HUES48 (cell line): ENCODE measurements at regions not wholly inside any gene's neighbourhood (a gene's known extent, or its start where the extent isn't known, plus 50 kb on each side); places are given as distances from the start of the nearest gene placed in this dataset.
A peak's percentile ranks its signal among the peaks of the same experiment; 100 is the strongest.

Source experiments
- H3K27ac ChIP-seq: one replicate; pipeline ENCODE4 v1.7.0; 2013; ENCODE audit warnings: low read depth, low read length, inconsistent platforms
- H3K27me3 ChIP-seq: 2 replicates; pipeline ENCODE4 v1.6.1; 2013; ENCODE audit warnings: mild to moderate bottlenecking, low read length; ENCODE audit not compliant: control insufficient read depth, insufficient read depth
- H3K36me3 ChIP-seq: 2 replicates; pipeline ENCODE4 v1.6.1; 2013; ENCODE audit warnings: low read length; ENCODE audit not compliant: control insufficient read depth, insufficient read depth
- H3K4me1 ChIP-seq: 2 replicates; pipeline ENCODE4 v1.6.1; 2013; ENCODE audit warnings: mild to moderate bottlenecking, low read length; ENCODE audit not compliant: control insufficient read depth, insufficient read depth
- H3K4me3 ChIP-seq: 2 replicates; pipeline ENCODE4 v1.5.1; 2013; ENCODE audit warnings: mild to moderate bottlenecking, low read depth, low read length
- H3K9ac ChIP-seq: 2 replicates; pipeline ENCODE4 v1.6.1; 2013; ENCODE audit warnings: mild to moderate bottlenecking, low read depth, low read length, moderate library complexity
- H3K9me3 ChIP-seq: 2 replicates; pipeline ENCODE4 v1.6.1; 2013; ENCODE audit warnings: low read length; ENCODE audit not compliant: control insufficient read depth, insufficient read depth

DNA sequence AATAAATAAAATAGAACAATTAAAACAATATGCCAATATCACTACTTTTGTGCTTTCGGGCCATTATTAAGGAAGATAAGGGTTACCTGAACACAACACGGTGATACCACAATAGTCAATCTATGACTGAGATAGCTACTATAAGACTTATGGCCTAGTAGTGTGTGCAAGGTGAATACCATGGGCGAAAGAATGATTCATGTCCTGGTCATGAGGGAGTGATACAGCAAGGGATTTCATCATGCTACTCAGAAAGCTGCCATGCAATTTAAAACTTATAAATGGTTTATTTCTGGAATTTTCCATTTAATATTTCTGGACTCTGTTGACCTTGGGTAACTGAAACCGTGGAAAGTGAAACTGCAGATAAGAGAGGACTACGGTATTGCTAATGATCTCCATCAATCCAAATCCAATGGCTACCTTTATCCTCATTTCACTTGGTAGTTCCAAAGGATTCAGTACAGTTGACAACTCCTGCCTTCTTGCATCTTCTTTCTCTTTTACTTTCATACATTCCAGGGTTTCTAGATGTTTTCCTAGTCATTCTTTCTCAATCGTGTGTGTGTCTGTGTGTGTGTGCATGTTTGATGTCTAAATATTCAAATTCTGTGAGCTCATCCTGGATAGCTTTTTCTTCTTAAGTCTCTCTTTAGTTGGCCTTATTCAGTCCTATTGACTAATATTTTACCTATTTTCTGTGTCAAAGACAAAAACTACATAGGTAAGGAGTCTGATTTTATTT lies 100.5 kb upstream of the MAGI2 start:
- no peak overlapping the region for H3K4me3 ChIP-seq
- no peaks in the 10 kb centered on the region for H3K9me3 ChIP-seq
- H3K9ac ChIP-seq = no peak overlapping the region
- no peaks in the 10 kb centered on the region for H3K27me3 ChIP-seq
- no peaks in the 10 kb centered on the region for H3K4me1 ChIP-seq
- no peaks in the 10 kb centered on the region for H3K36me3 ChIP-seq
- no peak overlapping the region for H3K27ac ChIP-seq

DNA sequence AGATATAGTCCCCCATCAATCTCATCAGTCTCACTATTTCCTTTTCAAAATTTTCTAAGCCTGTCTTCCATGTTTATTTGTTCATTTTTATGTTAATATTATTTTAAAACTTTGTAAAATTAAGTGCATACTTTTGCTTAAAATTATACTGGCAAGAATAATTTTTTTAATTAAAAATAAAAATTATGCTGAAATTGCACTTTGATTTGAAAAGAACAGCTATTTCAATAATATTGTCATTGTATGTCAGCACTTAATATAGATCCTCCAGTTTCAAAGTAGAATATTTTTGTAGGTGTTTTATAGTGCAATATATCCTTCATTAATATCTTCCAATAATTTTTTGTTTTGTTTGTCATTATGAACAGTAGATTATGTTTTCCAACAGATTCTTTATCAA lies 99.0 kb upstream of the MAGI2 start:
- Histone ChIP-seq H3K27ac (no peak overlapping the region), H3K4me3 (no peak overlapping the region), H3K4me1 (no peaks in the 10 kb centered on the region), H3K36me3 (no peaks in the 10 kb centered on the region), H3K27me3 (no peaks in the 10 kb centered on the region), H3K9me3 (no peaks in the 10 kb centered on the region), H3K9ac (no peak overlapping the region)

GRCh38 chr7:79548727-79549126 lies 95.3 kb upstream of the MAGI2 start:
- Histone ChIP-seq H3K27me3 (no peaks in the 10 kb centered on the region), H3K4me3 (no peak overlapping the region), H3K9me3 (no peaks in the 10 kb centered on the region), H3K4me1 (no peaks in the 10 kb centered on the region), H3K27ac (no peak overlapping the region), H3K9ac (no peak overlapping the region), H3K36me3 (no peaks in the 10 kb centered on the region)

DNA sequence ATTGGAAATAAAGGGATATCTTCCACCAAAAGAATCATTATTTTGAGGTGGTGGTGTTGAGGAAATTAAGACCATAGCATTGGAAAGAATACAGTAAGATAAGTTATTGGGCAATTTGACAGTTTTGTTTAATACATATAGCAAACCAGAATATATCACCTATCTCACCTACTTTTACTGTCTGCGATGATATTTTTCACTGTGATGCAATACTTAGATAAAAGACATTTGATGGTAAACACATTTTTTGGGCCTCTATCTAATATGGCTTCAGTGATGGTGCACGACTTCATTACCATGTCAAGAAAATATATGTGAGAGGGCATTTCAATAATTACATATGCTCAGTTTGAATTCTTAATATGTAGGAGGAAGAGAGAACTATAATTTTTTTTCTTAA lies 93.7 kb upstream of the MAGI2 start:
- Histone ChIP-seq H3K27ac (no peak overlapping the region), H3K36me3 (no peaks in the 10 kb centered on the region), H3K4me3 (no peak overlapping the region), H3K9me3 (no peaks in the 10 kb centered on the region), H3K4me1 (no peaks in the 10 kb centered on the region), H3K27me3 (no peaks in the 10 kb centered on the region), H3K9ac (no peak overlapping the region)

DNA sequence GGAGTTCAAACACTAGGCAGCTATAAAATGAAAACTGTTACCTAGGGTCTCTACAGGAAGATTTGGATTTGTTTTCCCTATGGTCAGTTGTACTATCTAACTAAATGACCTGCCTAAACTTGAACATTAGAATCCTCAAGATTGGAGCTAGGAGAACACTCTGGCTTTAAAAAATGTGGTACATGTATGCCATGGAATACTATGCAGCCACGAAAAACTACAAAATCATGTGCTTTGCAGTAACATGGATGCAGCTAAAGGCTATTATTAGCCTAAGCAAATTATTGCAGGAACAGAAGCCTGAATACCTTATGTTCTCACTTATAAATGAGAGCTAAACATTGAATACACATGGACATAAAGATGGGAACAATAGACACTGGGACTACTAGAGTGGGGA lies 87.1 kb upstream of the MAGI2 start:
- no peaks in the 10 kb centered on the region for H3K36me3 ChIP-seq
- no peak overlapping the region for H3K4me3 ChIP-seq

DNA sequence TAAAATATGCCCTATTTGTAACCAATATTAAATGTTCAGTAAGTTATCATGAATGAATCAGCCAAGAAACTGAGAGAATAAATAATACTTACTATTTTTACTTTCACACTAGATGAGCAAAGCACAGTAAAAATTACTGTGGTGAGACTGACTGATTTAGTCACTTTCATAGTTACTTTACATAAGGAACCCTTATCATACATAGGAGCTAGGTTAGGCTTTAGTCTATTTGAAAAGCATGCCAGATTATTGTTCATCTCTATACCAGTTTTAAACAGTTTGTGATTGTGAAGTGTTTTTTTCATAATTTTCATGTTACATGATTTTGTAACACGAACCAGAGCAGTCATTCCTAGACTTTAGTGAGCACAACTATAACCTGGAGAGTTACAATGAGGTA lies 80.7 kb upstream of the MAGI2 start:
- Histone ChIP-seq H3K4me1 (peaks cover 8% of the 10 kb centered on the region), H3K9ac (no peak overlapping the region), H3K27me3 (no peaks in the 10 kb centered on the region), H3K9me3 (no peaks in the 10 kb centered on the region), H3K27ac (no peak overlapping the region), H3K4me3 (no peak overlapping the region), H3K36me3 (no peaks in the 10 kb centered on the region)

More for the DNA sequence above, 87.1 kb upstream of the MAGI2 start:
- no peak overlapping the region for H3K27ac ChIP-seq
- no peak overlapping the region for H3K9ac ChIP-seq
- no peaks in the 10 kb centered on the region for H3K9me3 ChIP-seq
- H3K4me1 ChIP-seq = no peaks in the 10 kb centered on the region
- no peaks in the 10 kb centered on the region for H3K27me3 ChIP-seq

DNA sequence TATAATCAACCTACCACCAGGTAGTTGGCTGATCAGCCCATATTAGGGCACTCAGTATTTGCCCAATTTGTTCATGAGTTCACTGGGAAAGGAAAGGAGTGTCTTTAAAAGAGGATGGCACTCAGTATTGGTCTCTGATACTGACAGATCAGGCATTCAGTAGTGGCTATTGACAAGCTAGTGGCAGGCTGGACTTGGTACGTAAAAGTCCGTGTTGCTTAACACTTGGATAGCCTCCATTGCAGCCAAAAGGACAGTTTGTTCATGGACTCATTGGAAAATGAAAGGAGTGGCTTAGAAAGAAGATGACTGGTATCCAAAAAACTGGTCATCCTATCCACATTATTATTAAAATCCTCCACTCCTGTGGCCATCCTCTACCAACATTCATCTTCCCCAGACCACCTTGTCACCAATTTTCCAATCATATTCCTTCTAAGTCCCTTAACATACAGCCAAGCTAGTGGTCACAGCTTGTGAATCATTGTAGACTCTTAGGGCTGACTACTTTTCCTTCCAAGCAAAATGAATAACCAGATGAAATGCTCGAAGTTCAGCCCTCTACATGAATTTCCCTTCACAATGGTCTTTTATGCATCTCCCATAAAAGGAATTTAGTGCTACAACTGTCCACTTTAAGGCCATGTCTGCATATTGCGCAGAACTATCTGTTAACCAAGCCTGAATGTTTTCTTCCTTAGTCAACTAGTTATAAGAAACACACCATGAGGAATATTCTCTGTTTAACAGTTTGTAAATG lies 78.6 kb upstream of the MAGI2 start:
- H3K27ac ChIP-seq = no peak overlapping the region
- H3K27me3 ChIP-seq = no peaks in the 10 kb centered on the region
- peaks cover 19% of the 10 kb centered on the region for H3K4me1 ChIP-seq
- no peak overlapping the region for H3K9ac ChIP-seq
- no peak overlapping the region for H3K4me3 ChIP-seq
- no peaks in the 10 kb centered on the region for H3K9me3 ChIP-seq
- no peaks in the 10 kb centered on the region for H3K36me3 ChIP-seq

- Histone ChIP-seq H3K9ac (no peak overlapping the region), H3K9me3 (no peaks in the 10 kb centered on the region), H3K4me1 (peaks cover 19% of the 10 kb centered on the region)
Measured at GRCh38 chr7:79531116-79531515, 77.6 kb upstream of the MAGI2 start.

GRCh38 chr7:79529881-79530235 lies 76.4 kb upstream of the MAGI2 start:
- H3K4me3 ChIP-seq = no peak overlapping the region
- H3K9ac ChIP-seq = no peak overlapping the region
- no peaks in the 10 kb centered on the region for H3K36me3 ChIP-seq
- peaks cover 19% of the 10 kb centered on the region for H3K4me1 ChIP-seq
- no peaks in the 10 kb centered on the region for H3K27me3 ChIP-seq
- peak overlapping the region; percentile 50 for H3K27ac ChIP-seq
- H3K9me3 ChIP-seq = no peaks in the 10 kb centered on the region

More at GRCh38 chr7:79531116-79531515, 77.6 kb upstream of the MAGI2 start:
- Histone ChIP-seq H3K36me3 (no peaks in the 10 kb centered on the region), H3K27ac (no peak overlapping the region), H3K27me3 (no peaks in the 10 kb centered on the region), H3K4me3 (no peak overlapping the region)

GRCh38 chr7:79529214-79529880 lies 75.9 kb upstream of the MAGI2 start:
- Histone ChIP-seq H3K36me3 (no peaks in the 10 kb centered on the region), H3K27me3 (no peaks in the 10 kb centered on the region), H3K4me3 (no peak overlapping the region), H3K9ac (no peak overlapping the region), H3K9me3 (no peaks in the 10 kb centered on the region), H3K4me1 (peaks cover 19% of the 10 kb centered on the region), H3K27ac (peak overlapping the region; percentile 50)

DNA sequence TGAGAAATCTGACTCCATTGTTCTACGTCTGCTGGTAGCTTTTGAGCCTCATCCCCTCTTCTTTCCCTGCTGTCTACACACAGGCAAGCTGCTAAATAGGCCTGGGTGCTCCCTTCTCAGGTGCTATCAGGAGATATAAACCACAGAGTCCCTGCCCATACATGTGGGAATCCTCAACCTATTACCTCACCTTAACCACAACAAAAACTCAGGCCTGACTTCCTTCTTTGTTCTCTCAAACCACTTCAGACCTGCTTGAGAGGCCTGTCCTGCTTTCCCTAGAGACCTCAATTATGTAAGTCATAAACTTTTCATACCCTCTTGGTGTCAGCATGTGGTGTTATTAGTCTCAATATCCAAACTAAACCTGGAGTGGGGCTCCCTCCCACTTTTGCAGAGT lies 75.0 kb upstream of the MAGI2 start:
- Histone ChIP-seq H3K4me1 (peaks cover 19% of the 10 kb centered on the region), H3K9me3 (no peaks in the 10 kb centered on the region), H3K9ac (no peak overlapping the region), H3K27me3 (no peaks in the 10 kb centered on the region), H3K27ac (no peak overlapping the region), H3K4me3 (no peak overlapping the region), H3K36me3 (no peaks in the 10 kb centered on the region)
